Activated CD4-positive, CD25-positive, alpha-beta regulatory T cell treated with anti-CD3 and anti-CD28 coated beads, Interleukin-2, amount 50 U/mL, for 16 hours (primary cell): ENCODE measurements at regions not wholly inside any gene's neighbourhood (a gene's known extent, or its start where the extent isn't known, plus 50 kb on each side); places are given as distances from the start of the nearest gene placed in this dataset.
"Not testable (repeated sequence)": the region's sequence is repeated elsewhere in the genome, so short reads cannot be mapped to it uniquely, and the experiment has no call there.

ENCODE experiments used
- DNase-seq: peaks from one replicate; pipeline ENCODE4 v3.0.0-alpha.2; 2020; ENCODE audit warnings: low read depth, low spot score

DNA sequence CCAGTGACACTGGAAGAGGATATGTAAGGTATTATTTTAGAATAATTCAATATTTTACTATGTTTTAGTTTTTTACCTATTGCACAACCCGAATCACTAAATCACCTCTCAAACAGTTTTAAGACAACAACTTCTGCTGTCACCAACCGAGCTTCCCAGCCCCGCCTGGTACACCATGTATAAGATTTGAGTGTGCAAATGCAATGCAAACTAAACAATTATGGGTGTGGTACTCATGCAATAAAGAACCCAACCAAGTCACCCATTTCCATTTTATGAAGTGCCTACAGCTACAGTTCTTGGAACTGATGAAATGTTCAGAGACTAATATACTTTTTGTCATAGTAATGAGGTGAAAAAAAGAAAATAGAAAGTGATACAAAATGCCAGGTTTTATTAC is 256.2 kb downstream of the TAFA4 start:
- no peak for DNase-seq

- no peak for DNase-seq
Measured at GRCh38 chr3:68667346-68667745, 265.0 kb downstream of the TAFA4 start.

DNA sequence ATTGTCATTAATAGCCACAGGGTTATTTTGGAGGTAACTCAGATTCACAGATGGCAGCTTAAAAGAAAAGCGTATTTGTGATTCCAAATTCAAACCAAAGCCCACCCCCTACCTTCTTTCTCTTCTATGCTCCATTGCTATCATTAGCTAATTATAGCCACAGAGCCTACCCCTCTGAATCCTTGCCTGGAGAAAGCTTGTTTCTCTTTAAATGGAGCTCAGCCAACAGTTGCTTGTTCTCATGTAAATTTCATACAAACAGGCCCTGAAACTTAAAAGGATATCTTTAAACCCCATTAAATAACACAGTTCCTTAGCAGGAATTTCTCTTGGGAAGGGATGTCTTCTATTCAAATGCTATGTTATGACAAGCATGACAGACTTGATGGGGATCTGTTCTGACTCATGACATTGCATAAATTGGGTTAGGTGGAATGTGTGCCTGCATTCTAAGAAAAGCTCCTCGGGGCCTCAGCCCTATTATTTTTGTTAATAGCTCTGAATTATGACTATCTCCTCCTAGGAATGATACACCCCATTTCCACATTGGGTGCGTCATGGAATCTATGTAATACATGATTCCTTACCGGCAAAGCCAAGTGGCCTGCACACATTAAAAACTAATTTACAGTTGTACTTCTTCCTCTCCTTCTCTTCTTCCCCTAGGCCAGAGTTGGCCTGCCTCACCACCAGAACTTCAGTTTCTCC is 265.8 kb downstream of the TAFA4 start:
- DNase-seq: no peak

GRCh38 chr3:68664276-68664675 is 268.1 kb downstream of the TAFA4 start:
- DNase-seq: no peak

GRCh38 chr3:68662176-68662575 is 270.2 kb downstream of the TAFA4 start:
- DNase-seq: no peak

DNA sequence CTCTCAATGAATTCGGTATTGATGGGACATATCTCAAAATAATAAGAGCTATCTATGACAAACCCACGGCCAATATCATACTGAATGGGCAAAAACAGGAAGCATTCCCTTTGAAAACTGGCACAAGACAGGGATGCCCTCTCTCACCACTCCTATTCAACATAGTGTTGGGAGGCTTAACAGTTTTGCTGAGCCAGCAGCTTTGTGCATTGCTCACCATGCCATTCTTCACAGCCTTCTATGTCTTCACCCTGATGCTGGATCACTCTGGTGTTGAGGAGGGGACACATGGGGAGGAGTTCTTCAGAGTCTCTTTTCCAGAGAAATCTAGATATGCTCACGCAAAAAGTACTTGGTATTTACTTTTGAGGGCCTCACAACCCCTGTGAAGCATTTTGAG is 281.7 kb downstream of the TAFA4 start:
- DNase-seq: not testable (repeated sequence)

GRCh38 chr3:68648494-68648893 is 283.9 kb downstream of the TAFA4 start:
- DNase-seq: no peak

- no peak for DNase-seq
Measured at GRCh38 chr3:68631850-68632545, 300.3 kb downstream of the TAFA4 start.

GRCh38 chr3:68620211-68620610 is 312.1 kb downstream of the TAFA4 start:
- no peak for DNase-seq

DNA sequence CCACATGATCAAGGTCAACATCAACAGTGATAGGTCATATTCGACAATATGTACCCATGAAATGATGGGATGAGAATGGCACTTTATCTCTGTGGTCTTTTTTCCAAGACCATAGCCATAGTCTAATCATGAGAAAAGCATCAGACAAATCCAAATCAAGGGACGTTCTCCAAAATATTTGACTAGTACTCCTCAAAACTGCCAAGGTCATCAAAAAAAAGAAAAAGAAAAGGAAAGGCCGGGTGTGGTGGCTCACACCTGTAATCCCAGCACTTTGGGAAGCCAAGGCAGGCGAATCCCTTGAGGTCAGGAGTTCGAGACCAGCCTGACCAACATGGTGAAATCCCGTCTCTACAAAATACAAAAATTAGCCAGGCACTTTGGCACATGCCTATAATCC is 318.3 kb downstream of the TAFA4 start:
- DNase-seq: no peak

DNA sequence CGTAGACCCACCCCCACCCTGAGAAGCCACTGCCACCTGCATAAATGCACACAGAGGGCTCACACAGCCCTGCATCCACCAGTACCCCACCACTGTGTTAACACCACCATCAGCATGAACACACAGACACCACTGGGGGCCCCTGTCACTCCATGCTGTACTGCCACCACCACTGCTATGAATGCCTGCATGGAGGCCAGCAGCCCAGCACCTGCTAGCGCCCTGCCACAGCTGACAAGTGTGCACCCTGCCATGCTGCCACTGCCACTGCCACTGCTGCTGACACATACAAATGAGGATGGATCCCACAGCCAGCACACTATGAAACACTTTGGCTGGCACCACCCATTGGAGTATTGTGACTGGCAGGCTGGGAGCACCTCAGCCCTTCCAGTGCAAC is 361.0 kb downstream of the TAFA4 start:
- DNase-seq: no peak

DNA sequence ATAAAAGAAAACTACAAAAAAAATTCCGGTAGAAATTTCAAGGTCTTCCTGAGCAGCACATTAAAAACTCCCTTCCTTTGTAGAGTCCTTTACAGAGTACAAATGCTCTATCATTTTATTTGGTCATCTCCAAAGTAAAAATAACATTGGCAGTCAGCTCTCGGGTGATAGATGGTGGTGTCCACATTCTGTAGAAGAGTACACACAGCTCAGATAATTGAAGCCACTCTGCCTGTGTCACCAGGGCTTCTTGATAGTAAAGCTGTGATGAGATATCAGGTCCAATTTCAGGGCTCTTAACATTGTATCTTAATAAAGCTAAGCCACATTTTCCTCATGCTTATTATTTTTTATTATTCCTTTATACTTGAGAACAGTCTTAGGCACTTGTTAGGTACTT is 371.6 kb downstream of the TAFA4 start:
- DNase-seq: no peak

DNA sequence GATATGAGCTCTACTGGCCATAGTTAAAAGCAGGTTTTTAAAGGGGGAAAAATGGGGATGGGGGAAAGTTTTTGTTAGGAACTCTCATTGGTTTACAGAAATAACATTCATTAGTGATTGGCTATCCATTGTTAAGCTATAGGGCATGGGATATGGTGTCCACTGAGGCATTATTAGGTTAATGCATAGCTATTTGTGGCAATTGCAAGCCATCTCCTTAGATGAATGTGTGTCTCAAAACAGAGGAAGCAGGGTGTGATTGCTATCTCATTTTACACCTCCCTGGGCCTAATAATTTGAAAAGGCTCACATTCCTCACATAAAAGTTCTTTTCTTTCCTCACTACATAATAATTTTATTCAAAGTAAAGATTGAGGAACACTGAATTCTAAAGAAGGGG is 396.6 kb downstream of the TAFA4 start:
- DNase-seq: no peak

DNA sequence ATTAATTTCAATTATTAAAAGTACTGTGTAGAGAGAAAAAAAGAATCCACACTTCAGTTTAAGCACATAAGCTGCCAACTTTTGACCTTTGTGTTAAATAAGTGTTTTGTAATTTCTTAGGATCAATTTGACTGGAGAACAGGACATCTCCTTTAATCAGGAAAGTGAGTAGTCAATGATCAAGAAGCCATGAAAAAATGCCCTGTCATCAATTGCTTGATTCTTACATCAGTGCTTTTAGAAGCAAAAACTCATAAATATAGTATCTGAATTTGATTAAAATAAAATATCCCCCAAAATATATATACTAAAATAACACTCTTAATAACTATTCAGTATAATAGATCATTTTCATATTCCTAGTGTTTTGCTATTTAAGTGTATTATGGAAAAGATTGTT is 409.0 kb downstream of the TAFA4 start:
- DNase-seq: no peak

DNA sequence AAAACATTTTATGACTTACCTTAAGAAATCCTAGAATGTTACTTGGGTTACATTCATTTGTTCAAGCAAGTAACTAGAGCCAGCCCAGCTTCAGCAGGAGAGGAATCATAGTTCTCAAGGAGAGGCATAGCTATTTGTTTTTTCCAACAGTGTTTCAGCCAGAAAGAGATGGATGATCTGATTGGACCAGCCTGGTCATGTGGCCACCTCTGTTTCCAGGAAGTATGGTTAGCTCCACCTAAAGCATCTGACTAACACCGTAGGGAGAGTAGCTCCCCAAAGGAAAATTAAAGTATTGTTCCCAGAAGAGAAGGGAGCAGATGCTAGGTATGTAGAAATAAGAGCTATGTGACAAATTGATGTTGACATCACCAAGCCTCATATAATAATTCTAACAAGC is 417.1 kb downstream of the TAFA4 start:
- DNase-seq: no peak

GRCh38 chr3:68504201-68504600 is 428.1 kb downstream of the TAFA4 start:
- no peak for DNase-seq

- not testable (repeated sequence) for DNase-seq
Measured at GRCh38 chr3:68485845-68486244, 446.5 kb downstream of the TAFA4 start.

DNA sequence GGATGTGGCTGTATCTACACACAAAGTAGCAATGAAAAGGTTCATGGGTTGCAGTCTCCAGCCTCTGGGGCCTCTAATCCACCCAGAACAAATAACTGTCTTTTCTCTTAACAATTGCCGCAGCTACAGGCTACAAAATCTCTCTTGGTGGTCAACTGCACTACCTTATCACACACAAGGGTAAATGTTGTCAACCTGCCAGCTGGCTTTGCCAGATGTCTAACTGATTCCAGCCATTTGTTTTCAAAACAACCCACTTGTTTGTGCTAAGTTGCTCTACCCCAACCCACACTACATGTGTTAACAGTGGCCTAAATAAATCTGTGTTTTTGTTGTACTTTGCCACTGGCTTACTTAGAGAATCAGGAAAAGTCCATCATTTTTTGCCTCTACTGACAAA is 447.3 kb downstream of the TAFA4 start:
- DNase-seq: no peak

GRCh38 chr3:68483601-68484000 is 448.7 kb downstream of the TAFA4 start:
- no peak for DNase-seq

DNA sequence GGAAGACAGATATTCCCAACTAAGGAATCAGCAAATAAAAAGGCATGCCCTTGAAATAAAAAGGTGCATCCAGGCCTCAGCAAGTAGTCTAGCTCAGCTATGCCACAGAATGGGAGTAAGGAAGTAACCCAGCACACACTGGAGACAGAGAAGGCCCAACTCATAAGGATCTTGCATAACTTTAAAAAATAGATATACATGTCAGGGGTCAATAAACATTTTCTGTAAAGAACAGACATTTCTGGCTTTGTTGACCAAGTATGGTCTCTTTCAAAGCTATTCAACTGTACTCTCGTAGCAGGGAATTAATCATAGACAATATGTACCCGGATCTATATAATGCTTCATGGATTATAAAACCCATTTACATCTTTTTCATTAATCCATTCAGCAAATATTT is 449.3 kb downstream of the TAFA4 start:
- DNase-seq: no peak

GRCh38 chr3:68482565-68482964 is 449.8 kb downstream of the TAFA4 start:
- DNase-seq: no peak

GRCh38 chr3:68479779-68480178 is 452.6 kb downstream of the TAFA4 start:
- no peak for DNase-seq

GRCh38 chr3:68468695-68469375 is 463.5 kb downstream of the TAFA4 start:
- no peak for DNase-seq
